GM19324 (cell line): ENCODE measurements at regions not wholly inside any gene's neighbourhood (a gene's known extent, or its start where the extent isn't known, plus 50 kb on each side); places are given as distances from the start of the nearest gene placed in this dataset.

Experiments used
- ATAC-seq: cut with Tn5 transposase; IDR thresholded peaks from one replicate; pipeline ENCODE4 v1.9.1; 2021; ENCODE audit warnings: mild to moderate bottlenecking, moderate library complexity; ENCODE audit not compliant: unreplicated experiment, low FRiP score

DNA sequence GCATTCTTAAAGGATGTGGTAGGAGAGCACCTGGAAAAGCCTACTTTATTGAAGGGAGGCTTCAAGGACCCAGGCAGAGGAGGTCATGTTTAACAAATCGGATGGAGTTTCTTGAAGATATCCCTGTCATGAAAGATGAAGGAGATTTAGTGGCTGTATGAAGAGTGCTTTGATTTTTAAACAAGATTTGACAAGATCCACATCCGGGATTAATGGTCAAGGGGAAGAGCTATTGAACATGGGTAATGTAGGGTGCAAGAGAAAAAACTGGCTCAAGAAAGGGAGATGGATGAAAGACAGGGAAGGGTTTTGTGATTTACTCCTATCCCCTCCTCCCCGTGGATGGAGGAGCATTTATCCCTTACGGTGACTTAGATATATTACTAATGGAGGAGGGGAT lies 113.1 kb upstream of the OSR1 start:
- no peak for ATAC-seq

DNA sequence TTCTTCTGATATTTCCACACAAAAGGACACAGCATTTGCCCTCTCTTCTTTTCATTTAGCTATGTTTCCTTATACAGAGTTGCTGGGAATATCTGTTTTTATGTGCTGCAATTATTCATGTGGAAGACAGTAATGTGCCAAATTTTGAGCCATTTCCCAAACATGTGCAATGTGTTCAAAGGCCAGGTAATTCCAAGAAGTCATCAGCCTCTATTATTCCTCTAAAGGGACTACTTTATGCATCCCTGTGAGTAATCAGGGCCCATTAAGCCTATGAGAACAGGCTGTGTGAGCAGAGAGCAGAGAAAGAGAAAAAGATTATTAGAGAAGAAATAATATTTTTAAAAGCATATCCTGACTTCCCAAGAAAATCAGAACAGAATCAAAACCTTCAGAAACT lies 107.6 kb upstream of the OSR1 start:
- ATAC-seq = no peak

DNA sequence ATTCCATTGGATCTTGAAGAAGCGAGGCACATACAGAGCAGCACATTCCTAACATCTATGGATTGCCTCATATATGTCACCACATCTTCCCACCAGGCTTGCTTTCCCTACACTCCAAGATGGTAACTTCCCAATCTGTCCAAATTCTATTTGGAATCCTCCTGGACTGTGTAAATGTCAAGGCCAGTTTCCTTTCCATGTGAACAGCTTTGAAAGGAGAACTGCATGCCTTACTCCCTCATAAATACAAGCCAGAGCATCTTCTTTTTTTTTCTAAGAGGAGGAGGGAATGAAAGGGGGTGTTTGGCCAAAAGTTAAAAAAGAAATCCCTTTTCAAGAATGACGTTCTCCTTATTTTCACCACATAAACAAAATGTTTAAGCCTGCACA lies 103.8 kb upstream of the OSR1 start:
- ATAC-seq = no peak

DNA sequence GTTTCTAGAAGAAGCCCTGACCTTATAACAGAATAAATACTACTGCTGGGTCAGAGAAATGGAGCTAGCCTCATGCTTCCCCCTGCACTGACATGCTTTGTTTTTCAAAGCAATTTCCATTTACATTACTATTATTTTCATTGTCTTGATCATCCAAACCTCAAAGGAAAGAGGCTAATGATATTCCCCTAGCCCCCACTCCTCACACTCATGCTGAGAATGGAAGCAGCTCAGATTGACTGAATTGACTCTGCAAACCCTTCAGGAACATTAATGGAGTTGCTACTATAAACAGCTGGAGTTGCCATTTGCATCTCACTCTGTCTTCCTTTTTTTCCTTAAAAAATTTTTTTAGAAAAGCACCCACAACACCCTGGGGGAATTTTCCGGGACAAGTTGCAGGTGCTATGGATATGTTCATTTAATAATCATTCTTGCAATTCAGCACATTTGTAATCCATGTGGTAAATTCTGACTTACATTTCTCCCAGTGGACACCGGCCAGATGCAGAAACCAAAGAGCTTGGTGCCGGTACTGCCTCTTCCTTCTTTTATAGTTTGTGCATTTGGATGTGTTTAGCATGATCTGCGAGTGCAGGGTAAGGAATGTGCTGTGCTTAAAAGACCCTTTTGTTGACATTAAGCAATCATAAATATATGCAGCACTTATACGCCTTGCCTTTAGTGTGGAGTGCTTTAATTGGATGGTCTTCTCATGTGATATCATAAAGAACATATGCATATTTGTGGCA lies 103.3 kb upstream of the OSR1 start:
- ATAC-seq = no peak

- ATAC-seq = no peak
Observed at GRCh38 chr2:19460761-19461160, 102.3 kb upstream of the OSR1 start.

- ATAC-seq = no peak
Observed at GRCh38 chr2:19458427-19459003, 100.1 kb upstream of the OSR1 start.

DNA sequence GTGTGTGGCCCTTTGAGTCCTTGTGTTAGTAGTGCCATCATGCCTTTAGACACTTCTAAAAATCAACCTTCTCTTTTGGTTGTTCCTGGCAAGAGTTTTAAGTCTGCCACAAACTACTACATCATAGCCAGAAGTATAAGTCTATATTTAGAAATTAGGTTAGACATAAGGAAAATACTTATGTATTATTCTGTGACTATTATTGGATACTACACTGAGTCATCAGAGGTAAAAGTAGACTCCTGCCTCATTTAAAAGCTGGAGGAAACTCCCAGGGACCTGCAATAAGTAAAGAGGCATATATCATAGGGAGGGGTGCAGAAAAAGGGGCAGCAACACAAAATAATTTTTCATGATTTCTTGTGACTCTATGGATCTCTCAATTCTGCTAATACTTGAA lies 99.4 kb upstream of the OSR1 start:
- ATAC-seq = no peak

DNA sequence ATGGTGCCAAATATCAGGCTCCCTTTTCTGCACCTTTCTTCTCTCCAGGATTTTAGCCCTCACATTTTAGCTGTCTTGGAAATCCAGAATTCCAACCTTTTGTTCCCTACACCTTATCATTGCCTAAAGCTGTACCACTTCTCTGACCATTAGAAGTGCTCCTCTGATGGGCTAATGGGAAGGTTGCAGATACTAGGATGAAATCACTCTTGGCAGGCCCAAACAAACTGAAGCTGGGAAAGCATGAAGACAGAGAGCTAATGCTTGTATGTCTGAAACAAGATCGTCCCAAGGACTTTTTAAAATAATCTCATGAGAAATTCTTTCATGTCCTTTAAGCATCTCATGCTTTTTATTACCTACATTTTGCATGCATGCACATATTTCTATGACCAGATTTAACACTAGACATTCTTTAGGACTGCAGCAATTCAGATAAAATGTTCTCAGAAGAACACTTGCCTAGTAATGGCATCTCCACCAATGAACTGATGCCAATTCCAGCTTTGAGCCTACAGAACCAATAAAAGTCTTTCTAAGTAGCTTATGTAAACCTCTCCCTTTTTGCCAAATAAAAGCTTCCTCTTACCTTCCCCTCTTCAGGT lies 98.4 kb upstream of the OSR1 start:
- ATAC-seq = no peak

DNA sequence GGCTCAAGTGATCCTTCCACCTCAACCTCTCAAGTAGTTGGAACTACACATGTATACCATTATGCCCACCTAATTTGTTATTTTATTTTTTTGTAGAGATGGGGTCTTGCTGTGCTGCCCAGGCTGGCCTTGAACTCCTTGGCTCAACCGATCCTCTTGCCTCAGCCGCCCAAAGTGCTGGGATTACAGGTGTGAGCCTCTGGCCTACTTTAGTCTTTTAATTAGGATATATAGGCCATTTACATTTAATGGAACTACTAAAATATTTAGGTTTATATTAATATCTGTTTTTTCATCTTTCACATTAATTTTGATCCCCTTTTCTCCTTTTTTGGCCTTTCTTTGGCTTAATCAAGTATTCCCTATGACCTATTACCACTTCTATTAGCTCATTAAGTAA lies 95.7 kb upstream of the OSR1 start:
- no peak for ATAC-seq

GRCh38 chr2:19442731-19443130 lies 84.3 kb upstream of the OSR1 start:
- no peak for ATAC-seq

DNA sequence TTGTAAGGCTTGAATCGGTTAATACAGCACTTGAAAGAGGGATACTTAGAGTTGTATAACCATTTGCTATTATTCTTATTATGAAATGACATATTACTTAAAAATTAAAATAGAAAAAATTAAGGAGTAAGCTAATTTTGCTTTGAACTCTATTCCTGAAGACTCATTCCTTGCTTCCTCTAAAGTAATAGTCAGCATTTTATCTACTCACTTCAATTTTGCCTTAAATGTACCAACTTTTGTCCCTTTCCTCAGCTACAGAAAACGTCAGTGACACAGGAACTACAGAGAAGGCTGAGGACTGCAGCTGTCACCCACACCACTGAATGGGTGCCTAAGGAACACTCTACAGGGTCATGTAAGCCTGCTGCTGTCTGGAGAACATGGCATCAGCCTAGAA lies 80.7 kb upstream of the OSR1 start:
- no peak for ATAC-seq

DNA sequence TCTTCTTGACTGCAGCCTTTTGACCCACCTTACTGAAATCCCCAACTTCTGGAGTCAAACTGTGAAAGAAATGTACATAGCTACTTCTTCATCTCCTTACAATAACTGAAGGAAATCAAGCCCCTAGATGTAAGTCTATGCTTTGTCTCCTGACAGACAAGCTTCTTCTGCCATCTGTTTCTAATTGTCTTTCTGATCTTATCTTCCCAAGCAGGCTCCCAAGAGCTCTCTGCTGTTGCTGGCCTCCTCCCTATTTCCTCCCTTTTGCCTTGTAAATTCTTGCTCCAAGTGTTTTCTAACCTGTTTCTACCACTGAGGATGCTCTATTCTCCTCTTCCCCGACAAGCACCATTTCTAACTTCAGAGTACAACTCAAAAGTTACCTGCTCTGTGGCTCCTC lies 77.4 kb upstream of the OSR1 start:
- ATAC-seq = no peak

- ATAC-seq = no peak
Observed at GRCh38 chr2:19434413-19434812, 76.0 kb upstream of the OSR1 start.

GRCh38 chr2:19426941-19427340 lies 68.5 kb upstream of the OSR1 start:
- ATAC-seq = no peak

GRCh38 chr2:19426144-19426543 lies 67.7 kb upstream of the OSR1 start:
- no peak for ATAC-seq

DNA sequence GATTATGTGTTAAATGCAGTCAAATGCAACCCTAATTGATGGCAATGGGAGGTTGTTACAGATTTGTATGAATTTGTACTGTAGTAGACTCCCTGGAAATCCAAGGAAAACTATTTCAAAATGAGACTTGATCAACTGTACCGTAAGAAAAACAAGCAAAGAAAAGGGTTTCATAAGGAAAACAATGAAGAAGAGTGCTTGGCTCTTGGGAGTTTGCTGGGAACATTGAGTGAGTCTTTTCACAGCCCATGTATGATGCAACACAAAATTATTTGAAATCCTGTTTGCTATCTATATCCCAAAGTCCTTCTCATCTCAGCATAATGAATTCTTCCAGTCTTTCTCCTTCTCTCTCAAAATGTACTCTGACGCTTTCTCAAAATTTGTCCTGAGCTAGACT lies 67.0 kb upstream of the OSR1 start:
- ATAC-seq = no peak

DNA sequence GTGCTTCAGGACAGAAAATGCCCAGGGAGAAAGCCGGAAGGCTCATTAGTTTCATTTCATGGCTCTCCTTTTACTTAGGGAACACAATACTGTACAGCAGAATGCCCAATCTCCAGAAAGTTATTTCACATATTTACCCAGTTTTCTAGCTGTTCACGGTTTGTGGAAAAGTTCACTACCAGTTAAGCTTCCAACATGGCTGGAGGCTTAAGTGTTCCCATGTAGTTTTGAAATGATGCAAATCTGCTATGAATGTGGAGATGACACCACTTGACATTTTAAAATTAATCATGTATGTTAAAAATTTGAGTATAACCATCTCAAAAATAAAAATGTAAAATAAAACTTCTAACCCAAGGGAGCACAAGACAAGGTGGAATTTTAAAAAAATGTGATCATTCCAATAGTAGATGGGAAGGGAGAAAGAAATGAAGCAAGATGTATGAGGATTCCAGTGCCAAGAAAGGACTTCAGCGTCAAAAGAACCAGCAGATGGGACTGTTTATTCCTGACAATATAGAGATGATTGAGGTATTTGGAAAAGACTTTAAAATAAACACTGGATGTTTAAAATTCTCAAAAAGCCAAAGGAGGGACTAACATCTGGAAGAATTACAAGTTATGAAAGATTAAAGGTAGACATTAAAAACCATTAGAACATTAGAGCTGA lies 60.9 kb upstream of the OSR1 start:
- no peak for ATAC-seq

DNA sequence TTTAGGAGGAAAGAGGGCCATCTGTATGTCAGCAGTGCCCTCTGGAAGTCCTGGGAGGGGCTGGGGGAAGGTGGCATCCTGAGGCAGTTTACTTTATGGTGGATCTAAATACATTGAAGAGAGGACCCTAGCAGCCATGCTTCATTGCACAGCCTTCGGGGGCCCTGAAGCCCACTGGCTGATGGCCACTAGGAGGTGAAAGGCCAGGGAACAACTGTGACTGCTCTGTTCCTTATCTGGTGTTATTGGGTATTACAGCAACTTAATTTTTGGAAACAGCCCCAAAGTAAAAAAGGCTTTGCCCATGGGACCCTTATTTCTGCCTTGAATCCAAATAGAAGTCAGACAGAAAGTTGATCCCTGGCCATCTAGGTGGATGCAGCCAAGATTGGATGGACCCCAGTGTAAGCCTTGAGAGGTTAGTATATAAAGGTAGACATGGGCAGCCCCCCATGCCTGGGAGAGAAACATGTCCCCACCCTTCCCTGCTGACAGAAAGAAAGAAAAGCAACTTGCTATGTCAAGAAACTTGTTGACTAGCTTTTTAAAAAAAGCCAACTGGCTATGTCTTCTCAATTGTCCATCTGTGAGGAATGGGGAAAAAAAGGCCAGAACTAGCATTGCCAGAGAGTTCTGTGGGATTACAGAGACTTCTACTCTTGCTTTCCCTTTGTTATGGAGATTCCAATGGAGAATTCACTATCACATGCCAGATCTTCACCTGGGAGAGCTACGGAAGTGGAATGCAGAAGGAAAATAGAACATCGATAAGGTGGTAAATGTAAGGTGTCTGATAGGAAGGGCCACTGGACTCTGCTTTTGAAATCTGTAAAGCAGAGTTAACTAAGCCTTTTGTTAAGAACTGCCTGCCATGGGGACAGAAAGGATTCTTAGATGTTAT lies 58.6 kb upstream of the OSR1 start:
- no peak for ATAC-seq

GRCh38 chr2:19416083-19416482 lies 57.7 kb upstream of the OSR1 start:
- no peak for ATAC-seq

DNA sequence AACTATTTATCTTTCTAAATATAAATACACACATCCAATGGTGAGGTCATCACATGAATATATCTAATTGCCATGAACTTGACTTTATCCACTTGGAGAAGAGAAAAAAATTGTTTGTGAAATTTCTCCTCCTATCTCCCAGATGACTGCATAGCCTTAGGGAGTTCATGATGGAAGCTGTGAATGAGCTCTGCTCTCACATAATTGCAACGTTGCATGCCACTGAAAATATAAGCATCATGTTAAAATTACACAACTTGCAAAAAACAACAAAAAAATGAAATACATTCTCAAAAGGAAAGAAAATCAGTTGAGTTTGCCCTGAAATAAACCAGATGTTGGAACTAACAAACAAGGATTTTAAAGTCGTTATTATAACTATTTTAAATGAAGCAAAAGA lies 50.6 kb upstream of the OSR1 start:
- ATAC-seq = no peak

DNA sequence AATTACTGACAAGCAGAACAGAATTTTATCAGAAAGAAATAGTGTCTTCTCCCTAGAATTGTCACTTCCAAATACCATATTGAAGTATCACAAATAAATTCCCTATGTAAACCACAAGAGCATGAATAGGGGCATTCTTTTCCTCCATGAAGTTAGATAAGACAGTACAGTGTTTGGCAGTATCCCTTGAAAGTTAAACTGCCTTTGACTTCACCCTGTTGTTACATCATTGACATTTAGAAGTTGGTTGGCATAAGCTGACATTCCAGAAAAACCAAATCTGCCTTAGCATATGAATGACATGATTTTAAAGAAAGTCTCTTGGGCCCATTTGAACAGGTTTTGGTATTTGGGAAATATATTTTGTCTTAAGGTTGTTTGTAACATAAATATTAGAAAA lies 50.2 kb upstream of the OSR1 start:
- ATAC-seq = no peak
